ENCODE measurements at regions not wholly inside any gene's neighbourhood (a gene's known extent, or its start where the extent isn't known, plus 50 kb on each side); places are given as distances from the start of the nearest gene placed in this dataset.

- H3K4me3 ChIP-seq (replicated peaks; ENCODE audit: low read depth, low read length) = no peak overlapping the region
- DNase-seq (ENCODE audit: extremely low read depth, low read depth) = no peak
- no peak for TF ChIP-seq CTCF (IDR thresholded peaks at IDR 0.05; ENCODE audit: low read depth, low read length, missing control alignments)
These were observed 123.8 kb upstream of the GALNT2 start for GRCh38 chr1:229943148-229943714.

GRCh38 chr1:229943988-229944743, 122.9 kb upstream of the GALNT2 start:
- no peak for TF ChIP-seq CTCF (IDR thresholded peaks at IDR 0.05; ENCODE audit: low read depth, low read length, missing control alignments)
- no peak overlapping the region for H3K4me3 ChIP-seq (replicated peaks; ENCODE audit: low read depth, low read length)
- DNase-seq (ENCODE audit: extremely low read depth, low read depth) = no peak

- no peak overlapping the region for H3K4me3 ChIP-seq (replicated peaks; ENCODE audit: low read depth, low read length)
These were observed 121.2 kb upstream of the GALNT2 start for GRCh38 chr1:229945795-229946194.

DNA sequence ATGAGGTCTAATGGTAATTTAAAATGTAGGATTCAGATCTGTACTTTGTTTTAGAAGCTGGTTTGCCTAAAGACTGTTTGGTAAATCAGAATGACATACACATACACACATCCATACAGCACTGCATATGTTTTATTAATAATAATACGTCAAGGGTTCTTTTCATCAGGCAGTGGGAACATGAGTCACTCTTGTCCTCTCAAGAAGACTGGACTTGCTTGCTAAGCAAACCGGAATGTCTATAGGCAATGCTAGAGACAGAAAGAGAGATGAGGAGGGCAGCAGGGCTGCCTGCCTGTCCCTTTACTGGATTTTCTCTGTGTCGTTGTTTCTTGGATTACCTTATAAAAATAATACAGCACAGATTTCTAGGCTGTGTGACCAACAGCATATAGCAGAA, 119.1 kb upstream of the GALNT2 start:
- no peak for TF ChIP-seq CTCF (IDR thresholded peaks at IDR 0.05; ENCODE audit: low read depth, low read length, missing control alignments)
- DNase-seq (ENCODE audit: extremely low read depth, low read depth) = no peak

More at GRCh38 chr1:229945795-229946194, 121.2 kb upstream of the GALNT2 start:
- TF ChIP-seq CTCF (IDR thresholded peaks at IDR 0.05; ENCODE audit: low read depth, low read length, missing control alignments) = no peak
- DNase-seq (ENCODE audit: extremely low read depth, low read depth) = no peak

GRCh38 chr1:229948438-229948837, 118.6 kb upstream of the GALNT2 start:
- H3K4me3 ChIP-seq (replicated peaks; ENCODE audit: low read depth, low read length) = no peak overlapping the region
- TF ChIP-seq CTCF (IDR thresholded peaks at IDR 0.05; ENCODE audit: low read depth, low read length, missing control alignments) = no peak
- DNase-seq (ENCODE audit: extremely low read depth, low read depth) = no peak

More for the DNA sequence above, 119.1 kb upstream of the GALNT2 start:
- H3K4me3 ChIP-seq (replicated peaks; ENCODE audit: low read depth, low read length) = no peak overlapping the region

DNA sequence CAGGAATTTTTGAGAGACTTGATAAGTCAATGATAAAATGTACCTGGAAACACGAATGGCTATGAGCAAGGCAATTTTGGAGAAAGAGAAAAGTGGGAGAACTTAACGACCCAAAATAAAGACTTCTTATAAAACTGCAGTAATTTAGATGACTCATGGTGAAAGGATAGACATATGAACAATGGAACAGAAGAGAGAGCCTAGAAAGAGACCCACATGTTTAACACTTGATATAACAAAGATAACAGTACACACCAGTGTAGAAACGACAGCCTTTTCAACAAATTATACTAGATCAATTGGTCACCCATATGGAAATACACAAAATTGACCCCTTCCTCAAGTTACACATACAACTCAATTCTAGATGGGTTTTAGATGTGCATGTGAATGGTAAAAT, 117.5 kb upstream of the GALNT2 start:
- no peak overlapping the region for H3K4me3 ChIP-seq (replicated peaks; ENCODE audit: low read depth, low read length)
- TF ChIP-seq CTCF (IDR thresholded peaks at IDR 0.05; ENCODE audit: low read depth, low read length, missing control alignments) = no peak
- DNase-seq (ENCODE audit: extremely low read depth, low read depth) = no peak
